Natural killer cell (primary cell): ENCODE measurements at regions not wholly inside any gene's neighbourhood (a gene's known extent, or its start where the extent isn't known, plus 50 kb on each side); places are given as distances from the start of the nearest gene placed in this dataset.

Source experiments
- ATAC-seq, 3 donors: fragments of 150-1000 bp in 2 of 3; fragments of 200-7000 bp in 1 of 3; cut with Tn5 transposase; 1 replicate in 1 of 3; 2 replicates in 2 of 3; pipeline ENCODE4 v1.10.0; 2021; ENCODE audit warnings: mild to moderate bottlenecking in 2 of 3, moderate library complexity in 2 of 3
- DNase-seq, 2 donors: peaks; one replicate each; pipeline versions ENCODE4 v3.0.0 to v3.0.0-alpha.2; 2013 to 2021; ENCODE audit warnings: mixed read lengths in 1 of 2
- H3K27ac ChIP-seq: one replicate; pipeline ENCODE4 v1.5.1; 2013; ENCODE audit warnings: mild to moderate bottlenecking, low read length
- H3K27me3 ChIP-seq: one replicate; pipeline ENCODE4 v1.6.1; 2013; ENCODE audit warnings: low read length; ENCODE audit not compliant: control insufficient read depth, insufficient read depth
- H3K36me3 ChIP-seq: one replicate; pipeline ENCODE4 v1.6.1; 2013; ENCODE audit warnings: low read length; ENCODE audit not compliant: control insufficient read depth, insufficient read depth
- H3K4me1 ChIP-seq: one replicate; pipeline ENCODE4 v1.6.1; 2013; ENCODE audit warnings: low read length; ENCODE audit not compliant: control insufficient read depth, insufficient read depth
- H3K4me3 ChIP-seq: one replicate; pipeline ENCODE4 v1.5.1; 2013; ENCODE audit warnings: low read length
- H3K9me3 ChIP-seq: one replicate; pipeline ENCODE4 v1.6.1; 2013; ENCODE audit warnings: low read length; ENCODE audit not compliant: control insufficient read depth, insufficient read depth
- H3K27ac Mint-ChIP-seq, 2 donors: one replicate each; pipeline ENCODE4 v1.8.0; 2022; ENCODE audit warnings: mild to moderate bottlenecking in 2 of 2, mixed read lengths in 2 of 2, moderate library complexity in 1 of 2
- H3K27me3 Mint-ChIP-seq, 2 donors: one replicate each; pipeline ENCODE4 v1.8.0; 2022; ENCODE audit warnings: low read depth in 2 of 2, mixed read lengths in 2 of 2
- H3K36me3 Mint-ChIP-seq: one replicate; pipeline ENCODE4 v1.8.0; 2022; ENCODE audit warnings: mixed read lengths
- H3K4me1 Mint-ChIP-seq, 2 donors: one replicate each; pipeline ENCODE4 v1.8.0; 2022; ENCODE audit warnings: mixed read lengths in 2 of 2
- H3K4me3 Mint-ChIP-seq: one replicate; pipeline ENCODE4 v1.8.0; 2022; ENCODE audit warnings: mild to moderate bottlenecking, moderate library complexity, mixed read lengths
- H3K9me3 Mint-ChIP-seq, 2 donors: one replicate each; pipeline ENCODE4 v1.8.0; 2022; ENCODE audit warnings: mixed read lengths in 2 of 2
- WGBS: methylation state at CpG from one replicate; pipeline ENCODE4 v1.1.7; 2013; ENCODE audit warnings: missing lambda C conversion rate; ENCODE audit not compliant: insufficient coverage; 5-methylcytosine and 5-hydroxymethylcytosine counted together
- intact Hi-C: fragments of 100-400 bp; cut with micrococcal nuclease; formaldehyde crosslinking; loops from one replicate; pipeline ENCODE4 v1.14.2; 2022
- TF ChIP-seq, protein P1 (sequence below): fragments of 200-600 bp; IDR thresholded peaks from one replicate; pipeline ENCODE4 v1.8.0; 2022; ENCODE audit warnings: antibody characterized with exemption

DNA sequence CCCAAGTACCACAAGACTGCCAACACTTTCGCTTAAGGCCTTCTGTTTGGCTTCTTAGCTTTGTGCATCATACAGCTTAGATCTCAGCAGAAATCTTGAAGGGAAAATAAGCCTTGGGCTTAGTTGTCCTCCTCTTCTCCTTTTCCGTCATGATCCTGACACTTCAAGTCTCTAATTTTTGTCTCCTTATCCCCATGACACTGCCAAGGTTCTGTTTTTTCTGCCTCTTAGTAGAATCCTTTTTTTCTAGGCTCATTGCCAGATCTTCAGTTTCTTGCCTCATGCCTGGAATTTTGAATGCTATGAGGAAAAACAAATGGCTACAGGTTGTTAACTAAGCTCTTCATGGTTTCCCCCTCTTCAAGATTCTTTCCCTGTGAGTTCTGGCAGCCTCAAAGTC, 450.4 kb downstream of the LRFN5 start:
- WGBS = 95% methylated on average over 2 of the region's 2 CpGs
- intact Hi-C loops = no loop called here
- H3K36me3 Mint-ChIP-seq = no peaks in the 10 kb centered on the region

DNA sequence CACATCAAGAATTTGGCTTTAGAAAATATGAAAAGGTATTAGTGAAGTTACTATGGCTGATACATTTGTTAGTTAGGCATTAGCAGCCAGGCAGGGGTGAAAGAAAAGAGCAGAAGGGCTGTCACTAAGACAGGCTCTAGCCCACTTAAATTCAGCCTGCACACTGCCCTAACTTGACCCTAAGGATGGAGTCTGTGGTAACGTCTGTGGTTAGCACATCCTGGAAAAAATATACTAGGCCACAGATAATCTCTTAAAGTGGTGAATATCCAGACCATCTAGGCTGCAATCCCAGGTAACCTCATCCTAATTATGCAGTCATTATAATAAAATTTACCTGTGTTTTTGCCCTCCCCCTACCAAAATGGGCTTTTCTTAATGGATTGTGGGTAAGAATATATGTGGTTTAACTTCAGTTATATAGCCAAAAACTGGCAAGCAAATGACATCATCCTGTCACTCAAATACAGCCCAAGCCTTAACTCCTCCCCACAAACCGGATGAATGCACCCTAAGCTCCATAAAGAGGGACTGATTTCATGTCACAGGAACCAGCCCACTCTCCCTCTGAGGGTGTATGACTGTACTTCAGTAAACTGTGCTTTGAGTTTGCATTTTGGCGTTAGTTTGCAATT, 440.9 kb downstream of the LRFN5 start:
- ATAC-seq (no peak), DNase-seq (no peak)
- TF ChIP-seq, protein P1, sequence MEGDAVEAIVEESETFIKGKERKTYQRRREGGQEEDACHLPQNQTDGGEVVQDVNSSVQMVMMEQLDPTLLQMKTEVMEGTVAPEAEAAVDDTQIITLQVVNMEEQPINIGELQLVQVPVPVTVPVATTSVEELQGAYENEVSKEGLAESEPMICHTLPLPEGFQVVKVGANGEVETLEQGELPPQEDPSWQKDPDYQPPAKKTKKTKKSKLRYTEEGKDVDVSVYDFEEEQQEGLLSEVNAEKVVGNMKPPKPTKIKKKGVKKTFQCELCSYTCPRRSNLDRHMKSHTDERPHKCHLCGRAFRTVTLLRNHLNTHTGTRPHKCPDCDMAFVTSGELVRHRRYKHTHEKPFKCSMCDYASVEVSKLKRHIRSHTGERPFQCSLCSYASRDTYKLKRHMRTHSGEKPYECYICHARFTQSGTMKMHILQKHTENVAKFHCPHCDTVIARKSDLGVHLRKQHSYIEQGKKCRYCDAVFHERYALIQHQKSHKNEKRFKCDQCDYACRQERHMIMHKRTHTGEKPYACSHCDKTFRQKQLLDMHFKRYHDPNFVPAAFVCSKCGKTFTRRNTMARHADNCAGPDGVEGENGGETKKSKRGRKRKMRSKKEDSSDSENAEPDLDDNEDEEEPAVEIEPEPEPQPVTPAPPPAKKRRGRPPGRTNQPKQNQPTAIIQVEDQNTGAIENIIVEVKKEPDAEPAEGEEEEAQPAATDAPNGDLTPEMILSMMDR = no peak
- no peaks in the 10 kb centered on the region for H3K27me3 Mint-ChIP-seq
- Histone ChIP-seq H3K36me3 (no peaks in the 10 kb centered on the region), H3K27me3 (no peaks in the 10 kb centered on the region), H3K9me3 (peaks cover 5% of the 10 kb centered on the region), H3K4me1 (no peaks in the 10 kb centered on the region), H3K27ac (no peak overlapping the region), H3K4me3 (no peak overlapping the region)
- H3K4me1 Mint-ChIP-seq = no peaks in the 10 kb centered on the region
- 35% methylated on average over 3 of the region's 3 CpGs for WGBS
- intact Hi-C loops = no loop called here
- peaks cover 11 to 16% of the 10 kb centered on the region in 2 donors for H3K9me3 Mint-ChIP-seq
- H3K36me3 Mint-ChIP-seq = no peaks in the 10 kb centered on the region
- H3K27ac Mint-ChIP-seq = no peak overlapping the region
- H3K4me3 Mint-ChIP-seq = no peak overlapping the region

More for the DNA sequence above, 450.4 kb downstream of the LRFN5 start:
- Histone ChIP-seq H3K4me1 (no peaks in the 10 kb centered on the region), H3K4me3 (no peak overlapping the region), H3K36me3 (no peaks in the 10 kb centered on the region), H3K27ac (no peak overlapping the region), H3K9me3 (peaks cover 11% of the 10 kb centered on the region), H3K27me3 (no peaks in the 10 kb centered on the region)
- DNase-seq (no peak), ATAC-seq (no peak)
- Mint-ChIP-seq H3K27ac (no peak overlapping the region), H3K4me1 (no peaks in the 10 kb centered on the region), H3K9me3 (peaks cover 10 to 14% of the 10 kb centered on the region in 2 donors), H3K4me3 (no peak overlapping the region), H3K27me3 (no peaks in the 10 kb centered on the region)
- TF ChIP-seq, protein P1 = no peak

DNA sequence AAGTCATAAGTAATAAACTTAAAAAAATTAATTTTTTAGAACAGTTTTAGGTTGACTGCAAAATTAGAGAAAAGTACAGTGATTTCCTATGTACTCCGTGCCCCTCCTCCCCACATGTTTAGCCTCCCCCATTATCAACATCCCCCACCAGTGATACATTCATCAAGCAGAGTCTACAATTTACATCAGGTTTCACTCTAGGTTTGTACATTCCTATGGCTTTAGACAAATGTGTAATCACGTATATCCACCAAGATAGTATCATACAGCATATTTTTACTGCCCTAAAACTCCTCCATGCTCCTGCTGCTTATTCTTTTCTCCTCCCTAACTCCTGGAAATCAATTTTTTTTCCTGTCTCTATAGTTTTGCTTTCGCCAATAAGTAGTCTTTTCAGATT, 438.7 kb downstream of the LRFN5 start:
- Mint-ChIP-seq H3K4me1 (no peaks in the 10 kb centered on the region), H3K9me3 (peaks cover 13 to 16% of the 10 kb centered on the region in 2 donors)
- no peaks in the 10 kb centered on the region for H3K27me3 ChIP-seq

More for the DNA sequence above, 438.7 kb downstream of the LRFN5 start:
- Mint-ChIP-seq H3K4me3 (no peak overlapping the region), H3K27me3 (no peaks in the 10 kb centered on the region), H3K36me3 (no peaks in the 10 kb centered on the region), H3K27ac (no peak overlapping the region)
- no peaks in the 10 kb centered on the region for H3K9me3 ChIP-seq
- no peaks in the 10 kb centered on the region for H3K4me1 ChIP-seq
- intact Hi-C loops = no loop called here
- TF ChIP-seq, protein P1 = no peak
- ATAC-seq = no peak
- no peak overlapping the region for H3K4me3 ChIP-seq
- no peak overlapping the region for H3K27ac ChIP-seq
- DNase-seq = no peak
- 78% methylated on average over 3 of the region's 3 CpGs for WGBS
- no peaks in the 10 kb centered on the region for H3K36me3 ChIP-seq
